ENCODE measurements at regions not wholly inside any gene's neighbourhood (a gene's known extent, or its start where the extent isn't known, plus 50 kb on each side); places are given as distances from the start of the nearest gene placed in this dataset.
A peak's percentile ranks its signal among the peaks of the same experiment; 100 is the strongest.

GRCh38 chr7:125678771-125679170, 749.1 kb upstream of the POT1 start:
- no peak for DNase-seq (ENCODE audit: extremely low read depth, low read depth, low spot score)

- DNase-seq (ENCODE audit: extremely low read depth, low read depth, low spot score) = no peak
These were observed 746.0 kb upstream of the POT1 start for GRCh38 chr7:125675640-125676039.

GRCh38 chr7:125675169-125675568, 745.5 kb upstream of the POT1 start:
- DNase-seq (ENCODE audit: extremely low read depth, low read depth, low spot score) = no peak

GRCh38 chr7:125670926-125671572, 741.4 kb upstream of the POT1 start:
- DNase-seq (ENCODE audit: extremely low read depth, low read depth, low spot score) = peak; percentile 25

GRCh38 chr7:125668321-125668993, 738.8 kb upstream of the POT1 start:
- DNase-seq (ENCODE audit: extremely low read depth, low read depth, low spot score) = no peak

- no peak for DNase-seq (ENCODE audit: extremely low read depth, low read depth, low spot score)
These were observed 735.0 kb upstream of the POT1 start for GRCh38 chr7:125664625-125665024.

GRCh38 chr7:125663961-125664360, 734.3 kb upstream of the POT1 start:
- no peak for DNase-seq (ENCODE audit: extremely low read depth, low read depth, low spot score)

- no peak for DNase-seq (ENCODE audit: extremely low read depth, low read depth, low spot score)
These were observed 732.1 kb upstream of the POT1 start for GRCh38 chr7:125661677-125662076.

GRCh38 chr7:125661006-125661405, 731.4 kb upstream of the POT1 start:
- no peak for DNase-seq (ENCODE audit: extremely low read depth, low read depth, low spot score)

- no peak for DNase-seq (ENCODE audit: extremely low read depth, low read depth, low spot score)
These were observed 724.5 kb upstream of the POT1 start for GRCh38 chr7:125654076-125654475.

- no peak for DNase-seq (ENCODE audit: extremely low read depth, low read depth, low spot score)
These were observed 722.4 kb upstream of the POT1 start for GRCh38 chr7:125651823-125652528.

- DNase-seq (ENCODE audit: extremely low read depth, low read depth, low spot score) = no peak
These were observed 718.9 kb upstream of the POT1 start for GRCh38 chr7:125648543-125648942.

- DNase-seq (ENCODE audit: extremely low read depth, low read depth, low spot score) = no peak
These were observed 716.1 kb upstream of the POT1 start for GRCh38 chr7:125645770-125646169.

GRCh38 chr7:125644109-125644508, 714.5 kb upstream of the POT1 start:
- no peak for DNase-seq (ENCODE audit: extremely low read depth, low read depth, low spot score)

GRCh38 chr7:125643302-125643701, 713.7 kb upstream of the POT1 start:
- DNase-seq (ENCODE audit: extremely low read depth, low read depth, low spot score) = no peak

- DNase-seq (ENCODE audit: extremely low read depth, low read depth, low spot score) = no peak
These were observed 712.3 kb upstream of the POT1 start for GRCh38 chr7:125641884-125642283.

GRCh38 chr7:125636320-125636962, 706.8 kb upstream of the POT1 start:
- DNase-seq (ENCODE audit: extremely low read depth, low read depth, low spot score) = no peak

- DNase-seq (ENCODE audit: extremely low read depth, low read depth, low spot score) = no peak
These were observed 688.9 kb upstream of the POT1 start for GRCh38 chr7:125618516-125618915.

GRCh38 chr7:125611582-125611981, 682.0 kb upstream of the POT1 start:
- no peak for DNase-seq (ENCODE audit: extremely low read depth, low read depth, low spot score)

- DNase-seq (ENCODE audit: extremely low read depth, low read depth, low spot score) = no peak
These were observed 677.0 kb upstream of the POT1 start for GRCh38 chr7:125606671-125607070.

GRCh38 chr7:125605241-125605640, 675.6 kb upstream of the POT1 start:
- no peak for DNase-seq (ENCODE audit: extremely low read depth, low read depth, low spot score)

GRCh38 chr7:125602441-125602840, 672.8 kb upstream of the POT1 start:
- no peak for DNase-seq (ENCODE audit: extremely low read depth, low read depth, low spot score)
